ENCODE measurements at regions not wholly inside any gene's neighbourhood (a gene's known extent, or its start where the extent isn't known, plus 50 kb on each side); places are given as distances from the start of the nearest gene placed in this dataset.

GRCh38 chr4:167717495-167717894 lies 374.8 kb upstream of the ANXA10 start:
- Histone ChIP-seq H3K27ac (ENCODE audit: low read depth, low read length) (no peak overlapping the region), H2BK15ac (ENCODE audit: low read length) (no peak overlapping the region), H4K20me1 (replicated peaks in 1 of 2; ENCODE audit: control insufficient read depth in 1 of 2, insufficient read depth in 2 of 2, low read length in 2 of 2) (no peaks in the 10 kb centered on the region), H2BK20ac (ENCODE audit: low read length) (no peak overlapping the region), H3K14ac (ENCODE audit: insufficient read length) (no peak overlapping the region), H3K4me2 (ENCODE audit: insufficient read depth in 1 of 2, low read depth in 2 of 2, low read length in 2 of 2) (no peak overlapping the region), H3K4ac (replicated peaks; ENCODE audit: insufficient read length, low read depth, low read length) (no peak overlapping the region), H3K79me2 (ENCODE audit: control insufficient read depth in 1 of 2, insufficient read depth in 2 of 2, low read length in 2 of 2) (no peaks in the 10 kb centered on the region), H3K9ac (replicated peaks in 1 of 4; ENCODE audit: extremely low read depth in 1 of 4, low read depth in 3 of 4, low read length in 3 of 4) (no peak overlapping the region), H3K79me1 (ENCODE audit: low read depth, low read length) (no peaks in the 10 kb centered on the region), H3K36me3 (ENCODE audit: control insufficient read depth in 2 of 4, insufficient read depth in 4 of 4, low read length in 3 of 4) (no peaks in the 10 kb centered on the region), H3K56ac (replicated peaks; ENCODE audit: insufficient read length, low read depth, low read length) (no peak overlapping the region), H3K27me3 (replicated peaks in 1 of 4; ENCODE audit: control insufficient read depth in 3 of 4, extremely low read depth in 1 of 4, insufficient read depth in 3 of 4, low read length in 3 of 4) (no peaks in the 10 kb centered on the region), H3K4me3 (ENCODE audit: extremely low read depth in 1 of 4, insufficient read depth in 2 of 4, low read depth in 3 of 4, low read length in 4 of 4) (no peak overlapping the region), H3K23ac (ENCODE audit: insufficient read length) (no peak overlapping the region), H4K91ac (replicated peaks; ENCODE audit: insufficient read length, low read length) (no peak overlapping the region), H3K23me2 (ENCODE audit: low read depth, low read length) (no peaks in the 10 kb centered on the region), H3K18ac (ENCODE audit: extremely low read depth, low read length) (no peak overlapping the region), H3K4me1 (replicated peaks in 1 of 4; ENCODE audit: control insufficient read depth in 3 of 4, insufficient read depth in 4 of 4, low read length in 3 of 4) (no peaks in the 10 kb centered on the region), H4K8ac (ENCODE audit: extremely low read depth, insufficient read depth, low read length) (no peak overlapping the region), H2BK120ac (replicated peaks; ENCODE audit: low read depth, low read length) (no peak overlapping the region), H4K5ac (ENCODE audit: insufficient read length, low read depth, low read length) (no peak overlapping the region), H2BK5ac (ENCODE audit: low read depth, low read length) (no peak overlapping the region), H2AFZ (ENCODE audit: low read length) (no peak overlapping the region), H2BK12ac (ENCODE audit: low read depth, low read length) (no peak overlapping the region), H3K9me3 (ENCODE audit: insufficient read depth in 2 of 2, low read depth in 1 of 2, low read length in 1 of 2) (no peaks in the 10 kb centered on the region), H2AK5ac (ENCODE audit: low read depth, low read length) (no peak overlapping the region)
- TF ChIP-seq TCF12 (IDR thresholded peaks at IDR 0.05; ENCODE audit: low read depth, low read length) (no peak), NRF1 (IDR thresholded peaks at IDR 0.05; ENCODE audit: low read depth, low read length) (no peak), BCL11A (IDR thresholded peaks at IDR 0.05; ENCODE audit: low read depth in 2 of 2, low read length in 2 of 2) (no peak), BACH1 (IDR thresholded peaks at IDR 0.05; ENCODE audit: low read length) (no peak), ASH2L (IDR thresholded peaks at IDR 0.05; ENCODE audit: low read length) (no peak)
- FAIRE-seq: no peak
- ChIA-PET CTCF (ENCODE audit: partially characterized antibody) (interaction anchor here (0.7 kb wide), 1 partner anchor 65 kb away, joined by 3 read pairs; no protein-coding TSS in a partner anchor), POLR2A (ENCODE audit: partially characterized antibody) (no interaction called here)
- 85% methylated on average over 2 of the region's 2 CpGs; no CpG with 5 or more reads in 1 of the 2 experiments for WGBS, 2 experiments (ENCODE audit: extremely low coverage in 1 of 2, insufficient coverage in 1 of 2, insufficient read length in 1 of 2, insufficient replicate concordance in 2 of 2, low coverage in 1 of 2, low lambda C conversion rate in 2 of 2, missing lambda C conversion rate in 1 of 2)
- no peak for DNase-seq (ENCODE audit: low read depth in 1 of 2, low spot score in 2 of 2)
